ENCODE measurements at regions not wholly inside any gene's neighbourhood (a gene's known extent, or its start where the extent isn't known, plus 50 kb on each side); places are given as distances from the start of the nearest gene placed in this dataset.
"Not testable (repeated sequence)": the region's sequence is repeated elsewhere in the genome, so short reads cannot be mapped to it uniquely, and the experiment has no call there.

DNA sequence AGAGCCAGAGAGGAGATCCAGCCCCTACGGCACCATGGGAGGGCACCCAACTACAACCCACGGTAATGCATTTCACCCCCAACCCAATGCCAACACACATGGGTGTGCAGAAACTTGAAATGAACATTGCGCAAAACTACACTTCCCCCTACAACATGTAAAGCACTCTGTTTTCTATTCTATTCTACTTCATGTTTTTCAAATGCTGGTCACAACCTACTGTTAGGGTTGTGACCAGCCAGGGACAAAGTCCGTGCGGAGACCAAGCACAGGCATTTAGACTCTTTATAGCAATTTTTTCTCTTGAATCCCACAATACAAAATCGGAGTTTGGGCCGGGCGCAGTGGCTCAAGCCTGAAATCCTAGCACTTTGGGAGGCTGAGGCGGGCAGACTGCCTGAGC is 90.6 kb downstream of the MRPL14 start:
- DNase-seq, result no peak

DNA sequence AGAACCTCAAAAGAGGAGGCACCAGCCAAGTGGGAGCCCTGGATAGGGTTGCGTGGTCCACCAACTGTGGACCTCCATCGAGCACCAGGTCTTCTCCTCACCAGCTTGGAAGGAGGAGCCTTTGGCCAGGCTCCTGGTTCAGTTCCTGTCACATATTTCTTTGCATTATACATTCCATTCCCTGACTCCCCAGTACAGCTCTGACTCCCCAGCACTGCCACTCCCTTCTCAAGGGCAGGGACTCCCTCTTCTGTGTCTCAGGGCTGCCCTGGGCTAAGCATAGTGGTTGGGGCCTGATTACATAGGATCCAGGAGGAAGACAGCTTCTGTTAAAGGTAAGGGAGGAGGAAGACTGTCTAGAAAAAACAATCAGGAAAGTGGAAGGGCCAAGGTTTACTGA is 91.1 kb downstream of the MRPL14 start:
- no peak for DNase-seq

GRCh38 chr6:44035621-44036020 is 91.6 kb downstream of the MRPL14 start:
- no peak for DNase-seq

GRCh38 chr6:44034931-44035345 is 92.3 kb downstream of the MRPL14 start:
- no peak for DNase-seq

DNA sequence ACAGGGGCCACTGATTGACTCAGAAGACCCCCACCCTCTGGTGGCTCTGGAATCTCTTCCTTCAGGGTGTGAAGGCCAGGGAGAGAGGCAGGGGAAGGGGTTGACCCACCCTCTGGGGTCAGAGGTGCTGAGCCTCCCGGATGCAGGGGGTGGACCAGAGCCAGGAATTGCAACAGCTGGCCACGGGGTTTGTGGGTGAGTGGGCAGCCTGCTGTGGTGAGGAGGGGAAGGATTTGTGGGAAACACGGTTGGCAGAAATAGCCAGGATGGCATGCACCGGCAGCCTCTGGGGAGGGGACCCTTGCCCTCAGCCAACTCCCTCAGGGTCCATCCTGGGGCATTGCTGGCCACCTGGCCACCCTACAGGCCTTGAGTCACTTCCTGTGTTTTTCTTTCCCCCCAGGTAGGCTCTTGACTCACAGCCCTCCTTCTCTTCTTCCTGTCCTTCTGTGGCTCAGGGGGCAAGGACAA is 92.8 kb downstream of the MRPL14 start:
- no peak for DNase-seq

GRCh38 chr6:44030812-44031454 is 96.3 kb downstream of the MRPL14 start:
- DNase-seq, result no peak

DNA sequence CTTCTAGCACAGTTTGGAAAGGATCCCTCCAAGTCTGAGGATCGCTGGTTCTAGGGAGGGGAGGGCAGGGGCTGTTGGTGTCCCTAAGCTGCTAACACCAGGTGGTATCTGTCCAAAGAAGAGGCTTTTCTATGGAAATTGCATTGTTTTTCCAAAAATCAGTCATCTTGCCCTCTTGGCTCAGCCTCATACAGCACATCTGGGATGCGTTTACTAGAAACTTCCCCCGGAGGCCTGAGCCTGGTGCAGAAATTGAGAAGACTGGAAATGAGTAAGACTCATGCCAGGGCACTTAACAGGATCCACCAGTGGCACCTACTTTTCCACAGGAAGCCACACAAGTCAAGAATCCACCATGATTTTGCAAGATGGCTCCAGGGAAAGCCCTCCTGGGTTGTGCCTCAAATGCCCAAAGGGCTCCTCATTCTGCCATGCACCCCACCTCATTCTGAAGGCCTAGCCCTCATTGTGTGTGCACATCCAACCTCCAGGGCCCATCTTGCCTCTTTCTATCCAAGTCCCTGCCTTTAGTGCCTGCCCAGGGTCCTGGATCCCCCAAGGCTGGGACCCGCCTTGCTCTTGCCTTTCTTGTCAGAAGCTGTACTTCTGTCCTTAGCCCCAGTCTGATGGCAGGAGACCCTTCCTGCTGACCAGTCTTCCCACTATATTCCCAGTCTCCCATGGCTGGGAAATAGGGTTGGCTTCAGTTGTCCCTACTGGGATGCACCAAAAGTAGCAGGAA is 97.6 kb downstream of the MRPL14 start:
- no peak for DNase-seq

DNA sequence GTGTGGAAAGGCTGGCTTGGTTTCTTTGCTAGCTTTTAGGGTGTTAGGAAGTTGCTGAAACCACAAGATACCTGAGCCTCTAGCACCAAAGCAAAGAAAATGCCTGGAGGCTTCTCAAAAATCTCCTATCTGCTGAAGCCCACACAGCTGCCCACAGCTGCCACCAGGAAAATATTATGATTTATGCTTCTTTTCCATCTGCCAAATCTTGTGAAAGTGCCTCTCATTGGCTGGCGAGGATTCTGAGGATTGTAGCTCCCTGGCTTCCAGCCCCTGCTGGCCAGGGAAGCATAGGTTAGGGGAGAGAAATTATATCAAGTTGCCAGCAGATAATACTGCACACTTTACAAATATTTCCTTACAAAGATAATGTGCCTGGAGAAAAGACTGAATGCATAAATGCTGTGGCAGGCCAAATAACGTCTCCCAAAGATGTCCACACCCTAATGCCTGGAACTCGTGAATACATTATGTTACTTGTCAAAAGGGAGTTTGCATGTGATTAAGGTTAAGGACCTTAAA is 98.4 kb downstream of the MRPL14 start:
- no peak for DNase-seq

GRCh38 chr6:44025226-44025625 is 102.0 kb downstream of the MRPL14 start:
- DNase-seq, result no peak

DNA sequence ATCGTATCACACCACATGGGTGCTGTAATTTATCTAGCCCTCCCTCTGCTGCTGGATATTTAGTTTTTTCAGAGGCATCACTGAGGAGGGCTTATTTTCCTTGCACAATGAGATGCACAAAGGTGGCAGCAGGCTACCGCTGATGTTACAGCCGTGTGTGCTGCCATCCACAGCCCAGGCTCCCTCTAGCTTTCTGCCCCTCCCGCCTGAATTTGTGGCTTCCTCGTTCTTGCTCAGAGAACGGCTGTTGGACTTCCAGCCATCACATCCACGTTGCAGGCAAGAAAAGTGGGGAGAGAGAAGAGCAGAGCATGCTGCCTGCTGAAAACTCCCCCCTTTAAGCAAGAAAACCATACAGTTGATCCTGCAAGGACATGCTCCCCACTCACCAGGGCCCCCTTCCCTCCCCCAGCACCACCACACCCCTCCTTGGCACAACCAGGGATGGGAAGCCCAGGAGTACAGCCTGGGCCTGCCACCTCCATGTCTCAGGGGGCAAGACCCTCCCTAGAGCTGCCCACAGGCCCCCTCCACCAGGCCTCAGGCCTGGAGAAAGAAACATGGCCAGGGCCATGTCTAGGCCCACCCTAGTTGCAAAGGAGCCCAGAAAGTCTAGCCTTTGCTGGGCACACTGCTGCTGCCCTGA is 102.6 kb downstream of the MRPL14 start:
- no peak for DNase-seq

DNA sequence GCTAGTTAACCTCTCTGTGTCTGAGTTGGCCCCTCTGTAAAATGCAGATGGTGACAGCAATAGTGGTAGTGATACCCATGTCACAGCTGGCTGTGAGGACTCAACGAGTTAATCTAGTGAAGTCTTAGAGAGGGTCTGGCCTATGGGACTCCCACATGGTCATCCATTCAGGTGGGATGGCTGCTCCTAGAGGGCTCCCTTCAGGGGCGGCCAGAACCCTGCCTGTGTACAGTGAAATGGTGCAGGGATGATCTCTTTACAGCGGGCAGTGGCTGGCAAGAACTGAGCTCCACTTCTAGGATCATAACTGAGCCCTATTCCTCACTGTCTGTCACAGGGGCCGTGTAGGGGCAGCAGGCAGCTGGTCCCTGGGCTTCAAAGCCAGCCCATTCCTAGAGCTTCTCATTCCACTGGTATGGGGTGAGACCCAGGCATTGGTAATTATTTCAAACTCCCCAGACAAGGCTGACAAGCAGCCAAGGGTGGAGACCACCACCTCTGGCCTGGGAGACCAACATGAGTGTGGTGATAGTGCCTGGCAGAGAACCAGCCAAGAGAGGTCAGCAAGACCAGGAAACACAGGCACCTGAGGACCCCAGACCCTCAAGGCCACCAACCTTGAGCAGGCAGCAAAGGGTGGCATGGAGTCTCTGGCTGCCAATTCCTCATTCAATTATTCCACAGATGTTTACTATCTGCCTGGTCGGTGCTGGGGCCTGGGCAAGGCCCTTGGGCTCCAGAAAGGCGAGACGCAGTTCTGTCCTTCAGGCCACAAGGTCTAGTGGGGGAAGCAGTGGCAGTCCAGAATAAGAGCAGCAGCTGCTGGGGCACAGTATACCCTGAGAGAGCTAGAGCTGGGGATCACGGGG is 103.4 kb downstream of the MRPL14 start:
- DNase-seq, result no peak

GRCh38 chr6:44022671-44023352 is 104.4 kb downstream of the MRPL14 start:
- no peak for DNase-seq

DNA sequence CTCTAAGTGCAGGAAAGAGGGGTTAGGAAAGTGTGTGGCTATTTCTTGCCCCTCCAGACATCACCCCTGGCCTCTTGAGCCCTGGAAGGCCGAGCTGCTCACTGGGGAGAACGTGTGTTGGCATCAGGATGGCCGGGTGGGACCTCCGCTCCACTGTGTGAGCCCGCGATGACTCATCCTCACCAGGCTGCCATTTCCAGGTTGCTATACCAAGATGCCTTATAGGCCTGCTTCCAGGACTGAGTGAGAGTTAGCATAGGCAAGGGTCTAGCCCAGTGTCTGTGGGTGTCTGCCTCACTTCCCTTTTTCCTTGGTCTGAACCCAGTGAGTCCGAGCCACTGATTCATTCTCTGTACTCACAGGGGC is 105.0 kb downstream of the MRPL14 start:
- no peak for DNase-seq

DNA sequence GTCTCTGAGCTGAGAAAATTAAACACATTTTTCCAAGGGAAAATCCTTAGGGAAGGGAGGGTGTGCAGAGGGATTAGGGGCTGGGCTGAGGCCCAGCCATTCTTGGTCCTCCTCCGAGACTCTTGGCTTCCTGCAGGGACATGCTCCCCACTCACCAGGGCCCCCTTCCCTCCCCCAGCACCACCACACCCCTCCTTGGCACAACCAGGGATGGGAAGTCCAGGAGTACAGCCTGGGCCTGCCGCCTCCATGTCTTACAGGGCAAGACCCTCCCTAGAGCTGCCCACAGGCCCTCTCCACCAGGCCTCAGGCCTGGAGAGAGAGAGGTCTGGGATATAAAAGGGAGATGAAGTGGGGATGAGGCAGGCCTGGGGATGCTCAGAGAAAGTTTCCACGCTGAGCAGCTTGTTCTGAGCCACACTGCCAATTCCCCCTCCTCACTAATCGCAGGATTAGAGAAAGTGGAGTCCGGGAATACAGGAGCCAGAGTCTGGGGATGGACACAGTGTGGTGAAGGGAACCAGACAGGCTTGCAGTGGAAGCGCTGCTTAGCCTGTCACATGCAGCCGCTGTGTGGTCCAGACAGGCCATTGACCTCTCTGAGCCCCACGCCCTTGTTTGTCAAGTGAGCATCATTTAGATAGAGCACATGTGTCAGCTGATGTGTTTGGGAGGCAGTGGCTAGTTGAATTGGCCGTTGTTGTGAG is 105.5 kb downstream of the MRPL14 start:
- no peak for DNase-seq

- DNase-seq, result no peak
Observed at GRCh38 chr6:44020664-44021425, 106.4 kb downstream of the MRPL14 start.

DNA sequence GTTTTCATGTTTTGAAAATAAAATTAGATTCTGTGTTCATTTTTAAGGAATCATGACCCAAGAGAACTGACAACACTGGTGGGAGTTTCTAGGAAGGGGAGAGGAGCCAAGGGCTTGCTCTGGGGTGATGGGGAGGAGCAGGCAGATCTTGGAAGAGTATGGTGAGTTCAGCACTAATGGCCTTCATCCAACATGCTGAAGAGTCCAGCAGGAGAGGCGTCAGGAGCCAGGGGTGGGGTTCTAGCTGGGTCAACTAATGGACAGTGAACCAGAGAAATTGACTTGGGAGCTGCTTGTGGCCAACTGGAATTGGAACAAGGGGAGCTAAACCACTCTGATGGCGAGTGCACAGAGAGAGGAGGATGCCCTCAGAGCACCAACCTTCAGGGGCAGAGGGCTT is 107.1 kb downstream of the MRPL14 start:
- DNase-seq, result no peak

GRCh38 chr6:44017307-44017706 is 109.9 kb downstream of the MRPL14 start:
- DNase-seq, result not testable (repeated sequence)

GRCh38 chr6:44016131-44016870 is 111.0 kb downstream of the MRPL14 start:
- DNase-seq, result no peak

- DNase-seq, result no peak
Observed at GRCh38 chr6:44012078-44012493, 115.2 kb downstream of the MRPL14 start.

DNA sequence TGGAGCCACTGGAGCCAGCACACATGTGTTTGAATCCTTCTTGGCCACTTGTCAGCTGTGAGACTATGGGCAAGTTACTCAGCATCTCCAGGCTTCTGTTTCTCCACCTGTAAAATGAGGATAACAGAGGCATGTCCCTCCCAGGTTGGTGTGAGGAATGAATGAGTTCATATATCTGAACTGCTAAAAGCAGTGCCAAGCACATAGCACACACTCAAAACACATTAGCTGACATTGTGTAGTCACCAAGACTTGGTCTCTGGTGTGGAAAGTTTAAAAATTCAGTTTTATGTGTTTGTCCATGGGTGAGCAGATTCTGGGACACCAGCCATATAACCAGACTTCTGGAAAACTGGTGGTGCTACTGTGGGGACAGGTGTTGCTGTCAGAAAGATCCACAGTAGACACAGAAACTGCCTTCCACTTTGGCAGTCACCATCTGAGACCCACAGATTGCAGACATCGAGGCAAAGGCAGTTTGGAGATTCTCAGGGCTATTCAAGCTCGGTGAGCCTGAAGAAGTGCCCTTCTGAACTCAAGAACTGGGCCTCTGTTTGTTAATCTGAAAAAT is 115.8 kb downstream of the MRPL14 start:
- no peak for DNase-seq

Data from NCI-H2029 treated with DMSO at 0.1 percent for 48 hours (cell line).